ENCODE measurements at regions not wholly inside any gene's neighbourhood (a gene's known extent, or its start where the extent isn't known, plus 50 kb on each side); places are given as distances from the start of the nearest gene placed in this dataset.

DNA sequence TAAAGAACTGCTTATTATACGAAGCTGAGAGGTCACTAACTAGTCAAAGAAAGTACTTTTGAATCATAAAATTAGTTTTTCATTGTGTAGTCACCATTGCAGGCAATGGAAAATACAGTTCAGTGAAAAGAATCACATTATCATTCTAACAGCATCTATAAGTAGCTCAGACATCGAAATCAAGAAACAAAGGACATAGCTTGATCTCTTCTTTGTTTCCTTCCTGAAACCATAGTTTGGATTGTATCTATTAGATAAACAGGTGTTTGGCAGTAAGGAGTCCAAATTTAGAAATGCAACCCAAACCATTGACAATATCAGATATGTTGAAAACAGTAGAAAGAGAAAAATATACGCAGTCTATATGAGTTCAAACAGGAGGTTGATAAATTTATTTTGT is 697.3 kb downstream of the TFAP2A start:
- TF ChIP-seq, protein P1, sequence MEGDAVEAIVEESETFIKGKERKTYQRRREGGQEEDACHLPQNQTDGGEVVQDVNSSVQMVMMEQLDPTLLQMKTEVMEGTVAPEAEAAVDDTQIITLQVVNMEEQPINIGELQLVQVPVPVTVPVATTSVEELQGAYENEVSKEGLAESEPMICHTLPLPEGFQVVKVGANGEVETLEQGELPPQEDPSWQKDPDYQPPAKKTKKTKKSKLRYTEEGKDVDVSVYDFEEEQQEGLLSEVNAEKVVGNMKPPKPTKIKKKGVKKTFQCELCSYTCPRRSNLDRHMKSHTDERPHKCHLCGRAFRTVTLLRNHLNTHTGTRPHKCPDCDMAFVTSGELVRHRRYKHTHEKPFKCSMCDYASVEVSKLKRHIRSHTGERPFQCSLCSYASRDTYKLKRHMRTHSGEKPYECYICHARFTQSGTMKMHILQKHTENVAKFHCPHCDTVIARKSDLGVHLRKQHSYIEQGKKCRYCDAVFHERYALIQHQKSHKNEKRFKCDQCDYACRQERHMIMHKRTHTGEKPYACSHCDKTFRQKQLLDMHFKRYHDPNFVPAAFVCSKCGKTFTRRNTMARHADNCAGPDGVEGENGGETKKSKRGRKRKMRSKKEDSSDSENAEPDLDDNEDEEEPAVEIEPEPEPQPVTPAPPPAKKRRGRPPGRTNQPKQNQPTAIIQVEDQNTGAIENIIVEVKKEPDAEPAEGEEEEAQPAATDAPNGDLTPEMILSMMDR (IDR thresholded peaks at IDR 0.05): no peak
- no peak for TF ChIP-seq POLR2A (IDR thresholded peaks at IDR 0.05)

Data from vagina (tissue), 2 donors.